Activated T-helper 17 cell treated with anti-CD3 and anti-CD28 coated beads, Interleukin-2, amount 50 U/mL, for 72 hours (primary cell): ENCODE measurements at regions not wholly inside any gene's neighbourhood (a gene's known extent, or its start where the extent isn't known, plus 50 kb on each side); places are given as distances from the start of the nearest gene placed in this dataset.

ENCODE experiments used
- ATAC-seq: fragments of 150-1000 bp; cut with Tn5 transposase; replicated peaks from 2 replicates; pipeline ENCODE4 v1.10.0; 2021; ENCODE audit warnings: mild to moderate bottlenecking, moderate library complexity
- H3K27ac Mint-ChIP-seq: one replicate; pipeline ENCODE4 v1.8.0; 2022; ENCODE audit warnings: mixed read lengths
- H3K27me3 Mint-ChIP-seq: one replicate; pipeline ENCODE4 v1.8.0; 2022; ENCODE audit warnings: mixed read lengths
- H3K36me3 Mint-ChIP-seq: one replicate; pipeline ENCODE4 v1.8.0; 2022; ENCODE audit warnings: low read depth, mild to moderate bottlenecking, mixed read lengths
- H3K4me1 Mint-ChIP-seq: one replicate; pipeline ENCODE4 v1.8.0; 2022; ENCODE audit warnings: mixed read lengths
- H3K4me3 Mint-ChIP-seq: one replicate; pipeline ENCODE4 v1.8.0; 2022; ENCODE audit warnings: mild to moderate bottlenecking, mixed read lengths
- H3K9me3 Mint-ChIP-seq: one replicate; pipeline ENCODE4 v1.8.0; 2022; ENCODE audit warnings: mixed read lengths

DNA sequence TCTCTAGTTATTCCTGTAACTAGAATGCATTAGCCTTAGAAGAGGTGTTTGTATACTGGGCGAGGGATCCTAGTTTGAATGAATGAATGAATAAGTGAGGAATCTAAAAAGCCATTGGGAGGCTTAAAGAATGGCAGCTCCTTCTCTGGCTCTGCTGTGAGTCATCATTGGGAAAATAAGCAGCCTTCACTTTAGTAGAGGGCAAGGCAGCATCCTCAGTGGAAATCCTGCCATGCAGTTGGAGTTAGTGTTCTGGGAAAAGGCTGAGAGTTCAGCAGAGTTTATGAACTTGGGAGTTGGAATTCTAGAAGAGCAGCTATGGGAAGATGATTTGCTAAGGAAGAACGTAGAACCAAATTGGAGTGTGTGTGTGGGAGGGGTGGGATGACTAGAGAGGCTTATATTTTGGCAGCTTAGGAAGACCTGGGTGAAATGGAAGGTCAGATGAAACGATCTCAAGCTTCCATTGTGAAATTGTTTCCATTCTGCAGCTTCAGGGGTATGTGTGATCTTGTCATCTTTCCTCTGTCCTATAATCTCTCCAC, 120.8 kb downstream of the PTCSC3 start:
- Mint-ChIP-seq H3K4me3 (no peak overlapping the region), H3K27me3 (peaks cover 16% of the 10 kb centered on the region), H3K36me3 (no peaks in the 10 kb centered on the region), H3K9me3 (no peaks in the 10 kb centered on the region), H3K27ac (no peak overlapping the region), H3K4me1 (no peaks in the 10 kb centered on the region)
- no peak for ATAC-seq

DNA sequence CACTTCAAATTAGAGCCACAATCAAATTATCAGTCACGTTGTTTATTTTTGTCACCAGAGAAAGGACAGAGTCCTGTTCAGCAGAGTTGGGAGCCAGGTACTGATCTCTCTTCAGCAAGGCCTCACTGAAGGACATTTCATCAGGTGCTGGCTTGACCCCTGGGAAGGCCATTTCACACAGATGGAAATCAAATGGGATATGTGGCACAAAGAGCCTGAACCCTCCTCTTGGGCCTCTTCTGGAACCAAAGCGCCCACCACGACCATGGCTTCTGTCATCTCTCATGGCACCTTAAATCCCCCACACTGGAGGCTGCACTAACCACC, 121.5 kb downstream of the PTCSC3 start:
- Mint-ChIP-seq H3K36me3 (no peaks in the 10 kb centered on the region), H3K27me3 (peaks cover 16% of the 10 kb centered on the region), H3K9me3 (no peaks in the 10 kb centered on the region), H3K4me3 (no peak overlapping the region), H3K27ac (no peak overlapping the region), H3K4me1 (no peaks in the 10 kb centered on the region)
- no peak for ATAC-seq

DNA sequence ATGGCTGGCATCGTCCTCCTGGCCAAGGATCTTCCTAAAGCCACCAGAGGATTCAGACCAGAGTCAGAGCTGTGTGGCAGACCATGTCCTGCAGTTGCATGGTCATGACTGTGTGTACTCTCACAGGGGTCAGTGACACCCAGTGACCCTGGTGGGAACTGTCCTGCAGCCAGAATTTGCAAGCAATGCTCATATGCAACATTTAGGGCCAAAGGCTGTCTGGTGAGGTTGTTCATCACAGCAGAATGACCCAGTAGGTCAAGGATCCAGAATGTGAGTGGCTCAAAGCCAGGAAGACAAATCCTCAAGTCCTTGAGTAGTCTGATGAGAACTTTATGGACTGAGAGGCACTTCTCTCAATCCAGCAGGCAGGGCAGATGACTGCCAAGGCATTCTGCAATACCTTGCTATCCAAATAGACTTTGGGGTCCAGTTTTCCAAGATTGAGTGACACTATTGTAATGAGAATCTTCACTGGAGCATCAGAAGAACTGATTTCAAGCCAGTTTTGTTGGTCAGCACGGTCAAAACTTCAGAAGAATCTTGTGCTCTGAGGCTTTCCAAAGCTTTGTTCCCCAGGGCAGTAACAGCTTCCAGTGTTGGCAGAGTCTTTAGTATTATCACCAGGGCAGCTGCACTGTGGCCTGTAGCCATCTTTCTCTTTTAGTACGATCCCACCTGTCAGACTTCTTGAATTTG, 122.0 kb downstream of the PTCSC3 start:
- Mint-ChIP-seq H3K27me3 (peaks cover 16% of the 10 kb centered on the region), H3K4me1 (no peaks in the 10 kb centered on the region), H3K36me3 (no peaks in the 10 kb centered on the region), H3K27ac (no peak overlapping the region), H3K9me3 (no peaks in the 10 kb centered on the region), H3K4me3 (no peak overlapping the region)
- no peak for ATAC-seq

DNA sequence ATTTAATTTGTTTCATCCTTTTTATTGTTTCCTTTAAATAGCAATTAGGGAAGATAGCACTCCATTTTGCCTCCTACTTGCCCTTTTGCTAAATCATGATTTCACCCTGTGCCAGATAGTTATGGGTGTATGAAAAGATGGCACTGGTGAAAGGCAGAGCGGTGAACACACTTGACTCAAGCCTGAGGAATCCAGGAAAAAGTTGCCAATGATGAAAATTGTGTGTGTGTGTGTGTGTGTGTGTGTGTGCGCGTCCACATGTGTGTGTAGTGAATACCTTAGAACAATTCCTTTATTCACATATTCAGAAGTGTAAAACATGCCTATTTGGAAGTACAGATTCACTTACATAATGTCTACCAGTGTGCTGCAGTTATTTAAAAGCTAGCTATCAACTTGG, 123.8 kb downstream of the PTCSC3 start:
- H3K27ac Mint-ChIP-seq: no peak overlapping the region
- peaks cover 20% of the 10 kb centered on the region for H3K27me3 Mint-ChIP-seq
- no peak for ATAC-seq
- H3K36me3 Mint-ChIP-seq: no peaks in the 10 kb centered on the region
- no peaks in the 10 kb centered on the region for H3K4me1 Mint-ChIP-seq
- H3K9me3 Mint-ChIP-seq: no peaks in the 10 kb centered on the region
- H3K4me3 Mint-ChIP-seq: no peak overlapping the region

DNA sequence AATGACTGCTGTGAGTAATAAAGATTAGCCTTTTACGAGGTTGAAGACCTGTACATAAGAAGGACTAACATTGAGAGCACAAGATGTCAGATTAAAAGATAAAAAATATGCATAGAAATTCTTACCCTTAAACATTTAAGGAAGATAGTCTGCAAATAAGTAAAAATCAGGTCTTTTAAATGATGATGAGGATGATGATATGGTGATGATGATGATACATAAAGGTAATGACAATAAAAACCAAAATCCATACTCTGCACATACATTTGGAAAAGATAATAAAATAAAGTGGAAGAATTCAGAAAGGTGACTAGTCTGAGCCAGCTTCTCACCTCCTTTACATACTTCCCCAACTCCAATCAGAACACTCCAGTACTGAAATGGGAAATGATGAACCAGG, 124.5 kb downstream of the PTCSC3 start:
- Mint-ChIP-seq H3K27me3 (peaks cover 24% of the 10 kb centered on the region), H3K27ac (no peak overlapping the region), H3K4me3 (no peak overlapping the region), H3K4me1 (no peaks in the 10 kb centered on the region), H3K36me3 (no peaks in the 10 kb centered on the region), H3K9me3 (no peaks in the 10 kb centered on the region)
- ATAC-seq: no peak

DNA sequence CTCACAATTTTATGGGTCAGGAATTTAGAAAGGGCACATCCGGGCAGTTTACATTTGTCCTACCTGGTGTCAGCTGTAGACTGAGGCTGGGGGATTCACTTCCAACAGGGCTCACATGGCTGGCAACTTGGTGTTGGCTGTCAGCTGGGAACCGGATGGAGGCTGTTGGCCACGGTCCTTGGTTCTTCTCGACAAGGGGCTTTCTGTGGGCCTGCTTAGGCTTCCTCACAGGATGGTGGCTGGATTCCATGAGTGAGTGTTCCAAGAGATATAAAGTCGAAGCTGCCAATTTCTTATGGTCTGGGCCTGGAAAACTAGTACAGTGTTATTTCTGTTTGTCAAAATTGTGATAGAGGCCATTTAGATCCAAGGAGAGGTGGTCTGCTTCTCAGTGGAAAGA, 127.9 kb downstream of the PTCSC3 start:
- H3K4me3 Mint-ChIP-seq: no peak overlapping the region

DNA sequence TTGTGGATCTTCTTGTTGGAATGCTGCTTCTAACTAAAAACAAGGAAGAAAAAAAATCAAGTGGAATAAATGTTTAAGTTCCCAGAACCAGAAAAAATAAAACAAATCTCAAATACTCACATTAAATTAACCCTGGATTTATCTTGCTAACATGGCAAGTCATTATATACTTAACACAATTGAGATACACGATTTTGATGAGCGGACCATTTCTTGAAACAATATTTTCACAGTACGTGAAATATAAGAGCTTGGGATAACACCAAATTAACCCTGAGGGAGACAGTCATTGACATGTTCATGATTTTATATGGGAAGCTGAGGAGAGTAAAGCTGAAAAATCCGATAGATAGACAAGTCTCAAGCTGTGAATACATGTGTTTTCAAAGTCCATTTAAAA, 128.6 kb downstream of the PTCSC3 start:
- no peak for ATAC-seq
- H3K9me3 Mint-ChIP-seq: no peaks in the 10 kb centered on the region
- H3K4me1 Mint-ChIP-seq: no peaks in the 10 kb centered on the region
- no peak overlapping the region for H3K27ac Mint-ChIP-seq
- peaks cover 24% of the 10 kb centered on the region for H3K27me3 Mint-ChIP-seq
- H3K36me3 Mint-ChIP-seq: no peaks in the 10 kb centered on the region
- no peak overlapping the region for H3K4me3 Mint-ChIP-seq

More for the DNA sequence above, 127.9 kb downstream of the PTCSC3 start:
- H3K27ac Mint-ChIP-seq: no peak overlapping the region
- H3K27me3 Mint-ChIP-seq: peaks cover 24% of the 10 kb centered on the region
- no peaks in the 10 kb centered on the region for H3K4me1 Mint-ChIP-seq
- no peaks in the 10 kb centered on the region for H3K36me3 Mint-ChIP-seq
- no peaks in the 10 kb centered on the region for H3K9me3 Mint-ChIP-seq
- no peak for ATAC-seq

DNA sequence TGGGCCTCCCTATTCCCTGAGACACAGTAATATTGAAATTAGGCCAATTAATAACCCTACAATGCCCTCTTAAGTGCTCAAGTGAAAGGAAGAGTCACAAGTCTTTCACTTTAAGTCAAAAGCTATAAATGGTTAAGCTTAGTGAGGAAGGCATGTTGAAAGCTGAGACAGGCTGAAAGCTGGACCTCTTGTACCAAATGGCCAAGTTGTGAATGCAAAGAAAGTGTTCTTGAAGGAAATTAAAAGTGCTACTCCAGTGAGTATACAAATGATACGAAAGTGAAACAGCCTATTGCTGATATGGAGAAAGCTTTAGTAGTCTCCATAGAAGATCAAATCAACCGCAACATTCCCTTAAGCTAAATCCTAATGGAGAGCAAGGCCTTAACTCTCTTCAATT, 140.8 kb downstream of the PTCSC3 start:
- Mint-ChIP-seq H3K36me3 (no peaks in the 10 kb centered on the region), H3K4me3 (no peak overlapping the region), H3K9me3 (no peaks in the 10 kb centered on the region), H3K4me1 (no peaks in the 10 kb centered on the region), H3K27ac (no peak overlapping the region), H3K27me3 (peaks cover 13% of the 10 kb centered on the region)
- ATAC-seq: no peak

DNA sequence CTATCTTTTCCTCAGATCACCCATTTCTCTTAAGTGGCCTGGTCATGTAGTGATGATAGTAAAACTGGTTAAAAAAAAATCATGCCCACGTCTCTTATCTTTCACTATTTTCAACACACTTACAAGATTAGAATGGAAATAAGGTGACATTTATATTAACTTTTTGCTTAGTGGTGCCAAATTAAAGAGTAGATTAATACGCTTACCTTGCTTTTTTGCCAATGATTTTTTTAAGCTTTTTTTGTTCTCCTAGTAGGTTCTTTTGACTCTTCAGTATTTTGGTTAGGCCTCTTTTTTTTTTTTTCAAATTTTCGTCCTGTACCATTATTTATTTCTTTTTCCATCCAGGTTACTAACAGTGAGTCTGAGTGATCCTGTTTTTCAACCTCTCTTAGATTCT, 147.9 kb downstream of the PTCSC3 start:
- no peak overlapping the region for H3K27ac Mint-ChIP-seq
- H3K4me1 Mint-ChIP-seq: no peaks in the 10 kb centered on the region
- H3K4me3 Mint-ChIP-seq: no peak overlapping the region
- H3K36me3 Mint-ChIP-seq: no peaks in the 10 kb centered on the region
- no peak for ATAC-seq
- H3K9me3 Mint-ChIP-seq: no peaks in the 10 kb centered on the region
- H3K27me3 Mint-ChIP-seq: peaks cover 9% of the 10 kb centered on the region

DNA sequence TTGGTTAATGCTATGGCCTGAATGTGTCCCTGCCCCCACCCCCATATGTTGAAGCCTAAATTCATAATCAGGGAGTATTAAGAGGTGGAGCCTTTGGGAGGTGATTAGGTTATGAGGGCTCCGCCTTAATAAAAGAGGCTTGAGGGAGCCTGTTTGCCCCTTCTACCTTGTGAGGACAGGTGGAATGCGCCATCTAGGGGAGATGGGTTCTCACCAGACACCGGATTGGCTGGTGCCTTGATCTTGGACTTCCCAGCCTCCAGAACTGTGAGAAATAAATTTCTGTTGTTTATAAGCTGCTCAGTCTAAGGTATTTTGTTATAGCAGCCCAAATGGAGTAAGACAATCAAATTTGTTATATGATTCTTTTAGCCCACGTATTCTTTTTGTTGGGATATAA, 148.3 kb downstream of the PTCSC3 start:
- H3K4me1 Mint-ChIP-seq: no peaks in the 10 kb centered on the region
- no peak overlapping the region for H3K4me3 Mint-ChIP-seq
- no peaks in the 10 kb centered on the region for H3K36me3 Mint-ChIP-seq
- peaks cover 5% of the 10 kb centered on the region for H3K27me3 Mint-ChIP-seq
- no peaks in the 10 kb centered on the region for H3K9me3 Mint-ChIP-seq
- no peak for ATAC-seq
- no peak overlapping the region for H3K27ac Mint-ChIP-seq

DNA sequence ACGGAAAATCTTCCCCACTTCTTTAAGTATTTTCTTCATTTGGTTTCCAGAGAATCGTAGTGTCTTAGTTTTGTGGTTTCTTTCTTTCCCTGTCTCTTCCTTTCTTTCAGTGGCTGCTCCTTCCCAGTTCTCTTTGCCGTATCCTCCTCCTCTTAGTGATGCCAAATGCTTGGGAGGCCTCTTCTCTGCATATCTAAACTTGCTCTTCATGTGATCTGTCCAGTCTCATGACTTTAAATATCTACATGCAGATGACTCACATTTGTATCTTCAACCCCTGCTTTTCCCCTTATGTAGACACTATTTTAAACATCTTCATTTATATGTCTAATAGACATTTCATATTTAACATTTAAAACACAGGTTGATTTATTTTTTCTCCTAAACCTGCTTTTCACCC, 149.2 kb downstream of the PTCSC3 start:
- Mint-ChIP-seq H3K4me3 (no peak overlapping the region), H3K27ac (no peak overlapping the region), H3K9me3 (no peaks in the 10 kb centered on the region), H3K36me3 (no peaks in the 10 kb centered on the region), H3K4me1 (no peaks in the 10 kb centered on the region), H3K27me3 (peaks cover 3% of the 10 kb centered on the region)
- no peak for ATAC-seq

DNA sequence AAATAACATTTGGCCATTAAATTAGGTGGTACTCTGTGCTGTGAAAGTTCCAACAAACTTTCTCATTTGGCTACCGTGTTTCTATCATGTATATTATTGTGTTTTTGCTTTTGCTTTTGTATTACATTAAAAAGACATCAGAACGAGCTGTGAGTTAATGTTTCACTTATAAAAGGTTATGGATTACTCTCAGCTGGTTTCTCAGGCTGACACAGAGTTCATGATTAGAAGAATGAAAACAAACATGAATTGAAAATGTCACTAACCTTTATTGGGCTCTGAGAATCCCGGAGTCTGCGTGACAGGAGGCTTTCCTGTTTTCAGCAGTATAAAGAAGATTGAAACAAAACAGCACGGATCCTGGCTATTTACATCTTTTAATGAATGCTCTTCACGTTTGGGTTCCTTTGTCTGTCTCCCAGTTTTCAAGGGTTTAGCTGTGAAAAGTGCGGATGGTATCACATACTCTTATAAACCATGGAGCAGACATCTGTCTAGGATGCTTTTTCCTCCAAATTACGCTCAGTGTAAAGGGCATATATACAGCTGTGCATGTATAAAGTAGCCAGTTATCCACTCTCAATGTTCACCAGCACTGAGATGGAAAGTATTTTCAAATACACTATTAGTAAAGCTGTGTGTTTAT, 153.6 kb downstream of the PTCSC3 start:
- H3K4me3 Mint-ChIP-seq: no peak overlapping the region
- no peak for ATAC-seq
- no peak overlapping the region for H3K27ac Mint-ChIP-seq
- H3K36me3 Mint-ChIP-seq: no peaks in the 10 kb centered on the region
- H3K4me1 Mint-ChIP-seq: peaks cover 6% of the 10 kb centered on the region
- H3K9me3 Mint-ChIP-seq: no peaks in the 10 kb centered on the region
- H3K27me3 Mint-ChIP-seq: no peaks in the 10 kb centered on the region

DNA sequence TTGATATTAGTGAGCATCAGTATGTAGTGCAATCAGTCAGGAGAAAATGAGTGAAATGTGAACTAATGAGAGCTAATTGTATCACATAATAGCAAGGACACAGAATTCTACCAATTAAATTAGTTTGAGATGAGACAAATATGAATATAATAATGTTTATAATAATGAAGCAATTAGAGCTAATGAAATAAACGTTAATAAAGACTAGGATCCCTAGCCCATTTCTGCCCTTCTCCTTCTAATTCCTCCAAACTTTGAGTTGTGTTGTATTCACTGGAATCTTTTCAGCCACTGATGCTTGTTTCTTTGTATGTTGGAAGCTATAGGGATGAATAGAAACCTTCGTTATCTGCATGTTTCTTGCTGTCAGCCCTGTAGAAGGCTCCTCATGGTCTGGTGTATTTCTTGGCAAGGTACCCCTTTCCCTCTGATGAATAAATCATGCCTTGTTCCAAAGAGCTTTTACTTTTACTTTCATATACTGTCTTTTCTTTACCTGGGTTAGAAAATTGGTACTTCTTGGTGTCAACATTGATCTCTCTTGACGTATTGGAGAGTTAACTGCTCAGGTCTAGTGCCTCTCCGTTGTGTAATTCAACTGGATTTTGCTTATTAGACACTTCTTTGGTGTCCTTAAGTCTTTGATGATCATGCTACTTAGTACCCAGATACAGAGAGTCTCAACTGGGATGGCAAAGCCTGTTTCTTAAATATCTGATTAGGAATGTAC, 154.8 kb downstream of the PTCSC3 start:
- H3K27me3 Mint-ChIP-seq: no peaks in the 10 kb centered on the region
- ATAC-seq: no peak
- peak overlapping the region; percentile 8 for H3K27ac Mint-ChIP-seq

DNA sequence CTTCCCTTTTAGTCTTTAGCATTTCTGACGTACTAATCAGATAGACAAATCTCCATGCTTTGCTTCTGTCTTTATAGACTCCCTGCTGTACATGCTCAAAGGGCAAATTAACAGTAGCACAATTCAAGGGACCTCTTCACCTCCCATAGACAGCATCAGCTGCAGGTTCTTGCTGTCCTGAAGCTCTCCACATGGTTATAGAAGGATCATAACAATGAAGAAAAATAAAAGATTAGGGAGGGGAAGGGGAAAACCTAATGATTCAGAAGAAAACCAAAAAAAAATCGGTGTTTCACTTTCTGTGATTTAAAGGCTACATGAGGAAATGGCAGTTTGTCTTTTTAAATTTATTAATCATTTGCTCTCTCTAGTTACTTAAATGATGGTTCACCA, 155.5 kb downstream of the PTCSC3 start:
- Mint-ChIP-seq H3K27me3 (no peaks in the 10 kb centered on the region), H3K4me3 (peak overlapping the region; percentile 14), H3K27ac (no peak overlapping the region), H3K9me3 (no peaks in the 10 kb centered on the region), H3K36me3 (no peaks in the 10 kb centered on the region), H3K4me1 (peaks cover 6% of the 10 kb centered on the region)
- peak; percentile 50 for ATAC-seq

More for the DNA sequence above, 154.8 kb downstream of the PTCSC3 start:
- Mint-ChIP-seq H3K9me3 (no peaks in the 10 kb centered on the region), H3K4me3 (peak overlapping the region; percentile 12), H3K36me3 (no peaks in the 10 kb centered on the region), H3K4me1 (peaks cover 6% of the 10 kb centered on the region)
